ENCODE measurements at regions not wholly inside any gene's neighbourhood (a gene's known extent, or its start where the extent isn't known, plus 50 kb on each side); places are given as distances from the start of the nearest gene placed in this dataset.

- no peak for DNase-seq
Measured at GRCh38 chr22:49141761-49142160, 685.9 kb downstream of the BRD1 start.

DNA sequence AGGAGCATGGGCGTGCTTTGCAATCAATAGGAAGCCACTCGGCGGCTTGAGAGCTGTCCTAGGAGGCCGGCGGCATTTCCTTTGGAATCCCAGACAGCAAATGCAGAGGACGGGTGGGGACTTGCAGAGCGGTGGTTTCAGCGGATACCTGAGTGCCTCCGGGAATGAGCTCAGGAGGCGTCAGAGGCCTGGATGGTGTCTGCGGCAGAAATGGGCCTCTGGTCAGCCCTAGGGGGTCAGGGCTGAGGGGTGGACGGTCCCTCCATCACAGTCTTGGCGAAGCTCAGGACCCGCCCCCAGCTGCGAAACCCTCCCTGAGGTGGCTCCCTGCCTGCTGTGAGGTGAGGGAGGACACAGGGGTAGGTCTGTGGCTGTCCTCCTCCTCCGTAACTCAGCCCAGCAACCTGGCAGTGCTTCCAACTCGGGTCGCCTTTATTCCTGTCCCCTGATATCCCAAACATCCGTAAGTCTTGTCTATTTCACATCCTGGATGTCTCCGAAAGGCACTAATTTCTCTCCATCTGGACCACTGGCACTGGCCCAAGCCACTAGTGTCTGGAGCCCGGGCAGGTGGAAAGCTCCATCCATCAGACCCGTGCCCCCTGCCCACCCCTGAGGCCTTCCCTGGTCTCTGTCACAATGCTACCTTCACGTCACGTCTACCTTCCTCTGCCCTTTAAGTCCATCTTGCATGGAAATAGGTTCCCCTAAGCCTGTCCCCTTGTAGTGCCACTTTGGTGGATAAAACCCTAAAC is 686.6 kb downstream of the BRD1 start:
- DNase-seq: no peak

GRCh38 chr22:49139492-49140151 is 688.1 kb downstream of the BRD1 start:
- DNase-seq: no peak

- DNase-seq: no peak
Measured at GRCh38 chr22:49138250-49138790, 689.4 kb downstream of the BRD1 start.

DNA sequence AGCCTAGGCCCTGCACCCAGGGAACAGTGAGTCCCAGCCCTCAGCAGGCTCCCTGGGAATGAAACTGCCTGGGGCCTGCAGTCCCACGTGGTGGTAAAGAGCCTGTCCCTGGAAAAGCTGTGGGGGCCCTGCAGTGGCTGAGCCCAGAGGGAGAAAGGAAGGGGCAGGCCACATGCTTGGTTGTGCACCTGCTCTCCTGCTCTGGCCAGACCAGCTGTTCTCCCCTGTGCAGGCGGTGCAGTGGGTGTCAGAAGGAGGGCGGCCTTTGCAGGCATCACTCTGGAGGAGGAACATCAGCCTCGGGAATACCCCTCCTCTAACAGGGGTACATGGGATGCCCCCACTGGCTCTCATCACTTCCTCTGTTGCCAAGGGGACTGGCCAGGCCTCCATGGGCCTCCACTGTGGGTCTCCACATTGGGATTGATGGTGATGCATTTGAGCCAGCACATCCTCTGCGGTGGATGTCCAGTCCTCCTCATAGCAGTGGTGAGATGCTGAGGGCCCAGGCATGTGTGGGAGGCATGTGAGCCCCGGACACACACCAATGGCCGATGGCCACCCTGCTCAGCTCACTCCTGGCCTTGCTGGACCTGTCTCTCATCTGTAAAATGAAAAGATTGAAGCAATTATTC is 690.4 kb downstream of the BRD1 start:
- no peak for DNase-seq

GRCh38 chr22:49136816-49137180 is 690.9 kb downstream of the BRD1 start:
- no peak for DNase-seq

GRCh38 chr22:49136041-49136815 is 691.4 kb downstream of the BRD1 start:
- no peak for DNase-seq

DNA sequence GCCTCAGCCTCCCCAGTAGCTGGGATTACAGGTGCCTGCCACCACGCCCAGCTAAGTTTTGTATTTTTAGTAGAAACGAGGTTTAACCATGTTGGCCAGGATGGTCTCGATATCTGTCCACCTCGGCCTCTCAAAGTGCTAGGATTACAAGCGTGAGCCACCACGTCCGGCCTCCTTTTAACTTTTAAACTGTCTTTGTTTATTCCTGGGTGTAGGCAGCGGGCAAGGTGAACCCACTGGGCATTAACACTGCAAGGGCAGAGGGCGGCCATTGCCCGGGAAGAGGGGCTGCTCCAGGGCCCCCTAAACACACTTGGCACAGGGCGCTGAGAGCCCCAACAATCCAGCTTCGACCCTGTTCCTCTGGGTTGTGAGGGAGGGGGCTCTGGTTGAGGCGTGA is 693.6 kb downstream of the BRD1 start:
- DNase-seq: no peak

DNA sequence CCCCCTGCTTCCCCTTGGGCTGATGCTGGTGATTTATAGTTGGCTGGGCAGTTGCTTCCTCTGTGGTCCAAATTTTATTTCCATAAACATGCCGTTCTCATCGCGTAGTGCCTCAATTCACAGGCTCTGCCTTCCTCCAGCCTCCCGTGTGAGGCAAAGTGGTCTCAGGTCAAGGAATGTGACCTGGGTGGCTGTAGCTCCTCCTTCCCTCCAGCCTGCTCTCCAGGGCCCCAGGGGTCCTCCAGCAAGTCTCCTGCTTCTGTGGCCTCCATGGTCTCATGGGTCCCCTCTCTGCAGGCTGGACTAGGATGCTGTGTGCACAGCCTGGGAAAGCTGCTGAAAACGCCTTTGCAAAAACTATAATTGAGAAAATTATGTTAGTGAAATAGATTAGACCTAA is 694.1 kb downstream of the BRD1 start:
- DNase-seq: no peak

GRCh38 chr22:49132009-49132408 is 695.7 kb downstream of the BRD1 start:
- no peak for DNase-seq

DNA sequence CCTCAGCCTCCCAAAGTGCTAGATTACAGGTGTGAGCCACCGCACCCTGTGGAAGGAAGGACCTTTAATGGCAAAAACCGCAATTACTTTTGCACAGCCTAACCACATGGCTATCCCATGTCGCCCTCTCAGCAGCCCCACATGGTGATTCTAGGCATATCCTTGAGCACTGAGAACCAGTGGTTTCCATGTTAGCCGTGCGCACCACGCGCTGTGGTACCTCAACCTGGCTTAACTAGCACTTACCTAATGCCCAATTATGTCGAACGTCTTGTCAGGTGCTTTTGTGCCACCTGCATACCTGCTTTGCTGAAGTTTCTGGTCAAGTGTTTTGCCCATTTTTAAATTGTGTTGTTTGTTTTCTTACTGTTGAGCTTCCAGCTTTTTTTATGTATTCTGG is 697.9 kb downstream of the BRD1 start:
- no peak for DNase-seq

- DNase-seq: no peak
Measured at GRCh38 chr22:49128874-49129273, 698.8 kb downstream of the BRD1 start.

DNA sequence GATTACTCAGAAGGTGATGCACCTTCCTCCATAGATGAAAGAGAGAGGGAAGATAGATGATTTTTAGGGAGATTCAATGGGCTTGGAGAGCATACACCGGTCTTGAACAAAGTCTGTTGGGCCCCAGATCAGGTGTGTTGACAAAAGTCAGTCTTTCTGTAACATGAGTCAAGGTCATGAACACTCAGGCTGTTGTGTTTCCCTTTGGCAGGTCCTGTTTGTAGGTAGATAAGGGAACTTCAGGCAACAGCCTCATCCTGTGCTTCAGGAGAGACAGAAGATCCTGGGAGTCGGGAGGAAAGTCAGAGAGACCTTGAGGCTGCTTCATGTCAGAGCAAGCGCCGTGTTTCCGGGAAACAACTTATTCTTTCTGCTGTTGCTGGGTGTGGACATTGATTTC is 703.1 kb downstream of the BRD1 start:
- DNase-seq: no peak

DNA sequence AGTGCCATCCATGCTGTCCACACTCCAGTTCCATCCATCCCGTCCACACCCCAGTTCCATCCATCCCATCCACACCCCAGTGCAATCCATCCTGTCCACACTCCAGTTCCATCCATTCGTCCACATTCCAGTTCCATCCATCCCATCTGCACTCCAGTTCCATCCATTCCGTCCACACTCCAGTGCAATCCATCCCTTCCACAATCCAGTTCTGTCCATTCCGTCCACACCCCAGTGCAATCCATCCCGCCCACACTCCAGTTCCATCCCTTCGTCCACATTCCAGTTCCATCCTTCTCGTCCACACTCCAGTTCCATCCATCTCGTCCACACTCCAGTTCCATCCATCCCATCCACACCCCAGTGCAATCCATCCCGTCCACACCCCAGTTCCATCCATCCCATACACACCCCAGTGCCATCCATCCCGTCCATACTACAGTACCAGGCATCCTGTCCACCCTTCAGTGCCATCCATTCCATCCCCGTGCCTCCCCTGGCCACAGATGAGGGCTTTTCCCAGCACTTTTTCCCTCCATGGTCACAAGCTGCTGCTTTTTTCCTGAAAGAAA is 704.0 kb downstream of the BRD1 start:
- DNase-seq: no peak

GRCh38 chr22:49119551-49119952 is 708.1 kb downstream of the BRD1 start:
- DNase-seq: no peak

DNA sequence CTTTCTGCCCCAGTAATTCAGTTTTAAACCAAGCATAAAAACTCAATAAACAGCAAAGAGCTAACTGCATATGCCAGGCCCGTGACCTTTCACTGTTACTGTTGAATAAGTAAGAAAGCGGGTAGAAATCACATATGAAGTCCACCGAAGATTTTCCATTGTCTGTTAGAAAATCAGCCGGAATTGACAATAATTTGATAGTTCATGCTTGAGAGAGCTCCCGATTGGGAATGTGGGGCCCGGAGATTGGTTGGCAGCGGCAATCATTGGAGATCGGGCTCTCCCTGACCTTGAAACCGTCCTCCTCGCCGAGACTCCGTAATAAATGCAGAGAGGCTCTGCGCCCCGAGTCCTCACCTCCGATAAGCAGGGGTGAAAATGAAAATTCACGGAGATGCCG is 709.6 kb downstream of the BRD1 start:
- no peak for DNase-seq

DNA sequence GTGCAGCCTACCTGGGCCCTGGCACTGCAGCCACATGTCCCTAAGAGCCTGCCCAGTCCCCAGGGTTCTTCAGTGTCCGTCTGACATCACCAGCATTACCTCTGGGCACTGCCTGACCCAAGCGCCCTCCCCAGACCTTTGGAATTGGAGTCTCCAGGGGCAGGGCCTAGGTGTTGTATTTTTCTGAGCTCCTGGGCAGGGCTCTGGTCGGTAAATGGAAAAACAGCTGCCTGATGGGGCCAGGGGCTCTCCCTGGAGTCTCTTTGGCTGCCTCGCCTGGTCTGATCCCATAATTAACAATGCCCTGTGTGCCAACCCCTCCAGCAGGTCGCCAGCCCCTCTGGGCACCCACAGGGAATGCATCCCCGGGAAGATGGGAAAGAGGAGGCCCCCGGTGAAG is 710.2 kb downstream of the BRD1 start:
- no peak for DNase-seq

DNA sequence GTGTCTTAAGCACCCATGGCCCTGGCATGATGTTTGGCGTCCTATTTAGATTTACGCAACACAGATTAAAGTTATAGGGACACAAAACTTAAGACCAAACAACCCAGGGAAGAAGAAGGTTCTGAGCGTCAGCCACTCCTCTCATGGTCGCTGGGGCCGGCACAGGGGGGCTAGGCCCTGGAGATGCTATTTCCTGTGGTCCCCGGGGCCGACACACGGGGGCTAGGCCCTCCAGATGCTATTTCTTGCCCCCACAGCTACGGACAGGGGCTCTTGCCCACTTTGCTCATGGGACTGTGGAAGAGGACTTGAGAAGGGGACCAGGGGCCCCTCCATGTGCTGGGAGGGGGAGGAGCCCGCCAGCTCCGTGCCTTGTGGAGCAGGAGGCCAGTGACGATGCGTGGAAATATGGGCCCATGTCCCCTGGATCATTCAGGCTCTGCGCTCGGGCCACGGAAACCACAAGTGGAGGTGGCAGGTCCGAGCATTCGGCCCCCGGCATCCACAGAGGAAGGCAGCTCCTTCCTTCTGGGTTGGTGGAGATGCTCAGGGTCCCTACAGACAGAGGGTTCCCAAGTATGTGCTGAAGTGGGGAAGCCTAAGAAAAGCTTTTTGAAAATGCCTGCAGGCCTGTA is 711.1 kb downstream of the BRD1 start:
- DNase-seq: no peak

DNA sequence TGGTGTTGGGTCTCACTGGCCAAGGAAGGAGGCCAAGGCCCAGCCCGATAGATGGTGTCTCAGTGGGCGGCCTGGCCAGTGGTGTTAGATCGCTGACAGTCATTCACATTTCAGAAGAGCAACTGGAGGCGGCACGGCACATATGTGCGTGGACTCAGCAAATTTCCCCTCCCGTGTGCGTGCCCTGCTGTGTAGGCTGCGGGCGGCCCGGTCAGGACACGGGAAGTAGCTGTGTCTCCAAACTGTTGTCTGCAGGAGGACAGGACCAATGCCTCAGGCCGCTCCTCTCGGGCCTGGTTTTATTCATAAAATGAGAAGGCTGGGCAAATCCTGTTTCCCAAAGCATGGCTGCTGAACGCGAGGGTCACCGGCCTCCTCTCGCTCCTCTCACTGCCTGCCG is 711.7 kb downstream of the BRD1 start:
- no peak for DNase-seq

DNA sequence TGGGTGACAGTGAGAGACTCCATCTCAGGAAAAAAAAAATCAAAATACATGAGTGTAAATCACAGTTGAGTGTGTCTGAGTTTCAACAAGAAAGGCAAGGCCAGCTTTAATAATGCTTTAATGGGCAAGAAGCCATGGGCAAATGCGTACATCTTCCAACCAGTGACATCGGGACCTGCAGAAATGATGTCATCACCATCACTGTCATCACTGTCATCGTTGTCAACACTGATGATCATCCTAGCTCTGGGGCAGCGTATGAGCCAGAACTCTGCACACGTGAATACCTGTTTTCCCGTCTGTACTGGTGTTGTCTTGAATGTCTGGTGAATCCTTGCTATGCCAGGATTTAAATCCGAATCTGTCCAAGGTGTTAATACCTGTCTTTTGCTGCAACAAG is 712.5 kb downstream of the BRD1 start:
- DNase-seq: no peak

GRCh38 chr22:49113758-49114157 is 713.9 kb downstream of the BRD1 start:
- DNase-seq: no peak
